ENCODE measurements at regions not wholly inside any gene's neighbourhood (a gene's known extent, or its start where the extent isn't known, plus 50 kb on each side); places are given as distances from the start of the nearest gene placed in this dataset.
"Not testable (repeated sequence)": the region's sequence is repeated elsewhere in the genome, so short reads cannot be mapped to it uniquely, and the experiment has no call there.

GRCh38 chr3:21220944-21221343, 530.1 kb downstream of the ZNF385D start:
- Histone ChIP-seq H3K9me3 (peaks cover 0 to 8% (median 0%) of the 10 kb centered on the region in 4 donors), H3K36me3 (no peaks in the 10 kb centered on the region), H3K4me1 (no peaks in the 10 kb centered on the region), H3K27me3 (no peaks in the 10 kb centered on the region), H3K4me3 (no peak overlapping the region), H3K27ac (no peak overlapping the region)
- TF ChIP-seq POLR2A (IDR thresholded peaks at IDR 0.05), result no peak
- TF ChIP-seq, protein P1, sequence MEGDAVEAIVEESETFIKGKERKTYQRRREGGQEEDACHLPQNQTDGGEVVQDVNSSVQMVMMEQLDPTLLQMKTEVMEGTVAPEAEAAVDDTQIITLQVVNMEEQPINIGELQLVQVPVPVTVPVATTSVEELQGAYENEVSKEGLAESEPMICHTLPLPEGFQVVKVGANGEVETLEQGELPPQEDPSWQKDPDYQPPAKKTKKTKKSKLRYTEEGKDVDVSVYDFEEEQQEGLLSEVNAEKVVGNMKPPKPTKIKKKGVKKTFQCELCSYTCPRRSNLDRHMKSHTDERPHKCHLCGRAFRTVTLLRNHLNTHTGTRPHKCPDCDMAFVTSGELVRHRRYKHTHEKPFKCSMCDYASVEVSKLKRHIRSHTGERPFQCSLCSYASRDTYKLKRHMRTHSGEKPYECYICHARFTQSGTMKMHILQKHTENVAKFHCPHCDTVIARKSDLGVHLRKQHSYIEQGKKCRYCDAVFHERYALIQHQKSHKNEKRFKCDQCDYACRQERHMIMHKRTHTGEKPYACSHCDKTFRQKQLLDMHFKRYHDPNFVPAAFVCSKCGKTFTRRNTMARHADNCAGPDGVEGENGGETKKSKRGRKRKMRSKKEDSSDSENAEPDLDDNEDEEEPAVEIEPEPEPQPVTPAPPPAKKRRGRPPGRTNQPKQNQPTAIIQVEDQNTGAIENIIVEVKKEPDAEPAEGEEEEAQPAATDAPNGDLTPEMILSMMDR (IDR thresholded peaks at IDR 0.05), result no peak
- DNase-seq, result no peak

DNA sequence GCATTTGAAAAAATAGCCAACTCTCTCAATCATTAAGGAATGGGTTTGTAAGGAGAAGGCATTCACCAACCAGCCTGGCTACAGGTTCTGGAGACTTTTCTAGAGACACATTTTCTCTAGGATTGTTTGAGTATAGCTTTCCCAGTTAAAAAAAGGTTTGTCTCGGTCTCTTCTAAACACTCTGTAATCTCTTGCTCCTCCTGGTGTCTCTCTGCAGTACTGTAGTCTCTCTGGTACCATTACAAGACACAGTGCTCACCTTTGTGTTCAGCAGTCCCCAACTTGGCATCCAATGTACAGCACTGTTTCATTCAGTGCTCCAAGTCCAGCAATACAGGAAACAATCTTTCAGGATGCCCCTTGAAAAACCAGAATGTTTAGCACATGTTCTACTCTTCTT, 534.4 kb downstream of the ZNF385D start:
- Histone ChIP-seq H3K36me3 (no peaks in the 10 kb centered on the region), H3K4me1 (no peaks in the 10 kb centered on the region), H3K4me3 (no peak overlapping the region), H3K27me3 (no peaks in the 10 kb centered on the region), H3K9me3 (peaks cover 0 to 12% (median 0%) of the 10 kb centered on the region in 4 donors), H3K27ac (no peak overlapping the region)
- TF ChIP-seq, protein P1 (IDR thresholded peaks at IDR 0.05), result no peak
- TF ChIP-seq POLR2A (IDR thresholded peaks at IDR 0.05), result no peak
- no peak for DNase-seq

- not testable (repeated sequence) for H3K36me3 ChIP-seq, H3K4me3 ChIP-seq, H3K9me3 ChIP-seq, H3K27me3 ChIP-seq, H3K27ac ChIP-seq, DNase-seq, H3K4me1 ChIP-seq
These were observed 546.9 kb downstream of the ZNF385D start for GRCh38 chr3:21204122-21204521.

DNA sequence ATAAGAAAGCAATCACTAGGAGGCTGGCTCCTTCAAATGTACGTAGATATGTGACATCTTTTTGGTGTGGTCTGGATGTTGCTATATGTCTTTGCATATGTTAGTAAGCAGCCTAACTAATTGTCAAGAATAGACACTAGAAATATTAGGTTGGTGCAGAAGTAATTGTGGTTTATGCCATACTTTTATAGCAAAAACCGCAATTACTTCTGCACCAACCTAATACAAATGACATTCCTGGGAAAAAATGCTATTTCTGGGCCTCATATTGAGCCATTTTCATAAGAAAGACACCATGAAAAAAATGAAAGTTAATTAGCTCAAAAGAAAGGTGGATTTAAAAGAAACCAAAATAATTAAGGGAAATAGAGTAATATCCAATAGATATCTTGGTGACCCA, 555.8 kb downstream of the ZNF385D start:
- Histone ChIP-seq H3K4me3 (no peak overlapping the region), H3K36me3 (no peaks in the 10 kb centered on the region), H3K27me3 (no peaks in the 10 kb centered on the region), H3K9me3 (peaks cover 0 to 3% (median 0%) of the 10 kb centered on the region in 4 donors), H3K4me1 (no peaks in the 10 kb centered on the region), H3K27ac (no peak overlapping the region)
- DNase-seq, result no peak
- no peak for TF ChIP-seq POLR2A (IDR thresholded peaks at IDR 0.05)
- TF ChIP-seq, protein P1 (IDR thresholded peaks at IDR 0.05), result no peak

DNA sequence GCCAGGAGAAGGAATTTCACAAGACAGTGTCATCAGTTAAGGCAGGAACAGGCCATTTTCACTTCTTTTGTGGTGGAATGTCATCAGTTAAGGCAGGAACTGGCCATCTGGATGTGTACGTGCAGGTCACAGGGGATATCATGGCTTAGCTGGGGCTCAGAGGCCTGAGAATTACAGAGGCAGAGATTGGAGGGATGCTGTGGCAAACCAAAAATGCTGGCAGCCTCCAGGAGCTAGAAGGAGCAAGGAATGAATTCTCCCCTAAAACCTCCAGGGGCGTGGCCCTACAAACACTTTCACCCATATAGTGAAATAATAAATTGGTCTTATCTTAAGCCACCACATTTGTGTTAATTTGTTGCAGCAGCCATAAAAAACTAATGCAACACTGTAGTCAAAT, 557.0 kb downstream of the ZNF385D start:
- not testable (repeated sequence) for H3K27ac ChIP-seq, H3K36me3 ChIP-seq, H3K9me3 ChIP-seq, H3K27me3 ChIP-seq, H3K4me3 ChIP-seq, H3K4me1 ChIP-seq, DNase-seq

DNA sequence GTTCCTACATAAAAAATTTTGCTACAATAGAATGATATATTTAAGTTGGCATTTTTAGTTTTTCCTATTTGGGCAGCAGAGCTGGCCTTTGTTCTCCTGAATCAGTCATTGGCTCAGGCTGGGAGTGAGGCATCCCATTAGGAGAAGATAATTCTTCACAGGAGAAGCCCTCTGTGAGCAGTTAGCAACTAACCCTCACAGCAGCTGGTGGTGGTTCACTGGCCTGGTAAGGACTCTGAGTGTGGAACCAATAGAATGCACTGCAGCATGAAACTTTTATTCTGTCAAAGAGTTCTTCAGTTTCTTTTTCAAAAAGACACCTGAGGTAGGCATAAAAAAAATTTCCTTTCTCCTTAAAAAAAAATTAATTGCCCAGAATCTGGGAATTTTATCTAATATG, 562.6 kb downstream of the ZNF385D start:
- TF ChIP-seq, protein P1 (IDR thresholded peaks at IDR 0.05), result no peak
- TF ChIP-seq POLR2A (IDR thresholded peaks at IDR 0.05), result no peak
- no peak overlapping the region for H3K4me3 ChIP-seq
- no peaks in the 10 kb centered on the region for H3K27me3 ChIP-seq
- no peak for DNase-seq
- no peaks in the 10 kb centered on the region for H3K36me3 ChIP-seq
- no peaks in the 10 kb centered on the region for H3K9me3 ChIP-seq
- H3K27ac ChIP-seq, result no peak overlapping the region
- no peaks in the 10 kb centered on the region for H3K4me1 ChIP-seq

DNA sequence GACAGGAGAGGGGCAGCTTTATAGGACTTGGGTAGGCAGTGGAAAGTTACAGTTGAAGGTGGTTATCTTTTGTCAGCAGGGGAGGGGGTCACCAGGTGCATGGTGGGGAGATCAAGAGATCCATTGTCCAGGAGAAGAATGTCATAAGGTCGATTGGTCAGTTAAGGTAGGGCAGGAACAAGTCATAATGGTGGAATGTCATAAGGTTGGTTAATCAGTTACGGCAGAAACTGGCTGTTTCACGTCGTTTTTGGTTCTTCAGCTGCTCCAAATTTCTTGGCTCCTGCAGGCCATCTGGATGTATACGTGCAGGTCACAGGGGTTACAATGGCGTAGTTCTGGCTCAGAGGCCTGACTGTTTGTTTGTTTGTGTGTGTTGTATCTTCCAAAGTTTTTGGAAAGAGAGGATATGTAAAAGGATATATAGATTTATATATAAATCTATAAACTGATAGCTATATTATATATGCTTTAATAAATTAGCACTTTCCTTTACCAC, 565.1 kb downstream of the ZNF385D start:
- no peaks in the 10 kb centered on the region for H3K9me3 ChIP-seq

More for the DNA sequence above, 565.1 kb downstream of the ZNF385D start:
- no peak for DNase-seq
- TF ChIP-seq, protein P1 (IDR thresholded peaks at IDR 0.05), result no peak
- no peak for TF ChIP-seq POLR2A (IDR thresholded peaks at IDR 0.05)
- no peaks in the 10 kb centered on the region for H3K4me1 ChIP-seq
- H3K36me3 ChIP-seq, result no peaks in the 10 kb centered on the region
- no peaks in the 10 kb centered on the region for H3K27me3 ChIP-seq
- H3K27ac ChIP-seq, result no peak overlapping the region
- no peak overlapping the region for H3K4me3 ChIP-seq

Data from Peyer's patch (tissue), 4 donors.